GM23248 (cell line): ENCODE measurements at regions not wholly inside any gene's neighbourhood (a gene's known extent, or its start where the extent isn't known, plus 50 kb on each side); places are given as distances from the start of the nearest gene placed in this dataset.

Experiments
- DNase-seq: peaks from one replicate; pipeline ENCODE4 v3.0.0-alpha.2; 2015
- H2AFZ ChIP-seq: fragments of 200-600 bp; sonication (generic); 2 replicates; pipeline ENCODE4 v1.6.1; 2016; ENCODE audit warnings: antibody characterized with exemption
- H3F3A ChIP-seq: fragments of 200-600 bp; sonication (generic); 2 replicates; pipeline ENCODE4 v1.6.1; 2016; ENCODE audit warnings: mild to moderate bottlenecking, antibody characterized with exemption, mixed run types; ENCODE audit not compliant: insufficient read depth
- H3K27ac ChIP-seq: fragments of 200-600 bp; sonication (generic); 2 replicates; pipeline ENCODE4 v1.5.1; 2016; ENCODE audit warnings: mild to moderate bottlenecking
- H3K27me3 ChIP-seq: fragments of 200-600 bp; sonication (generic); replicated peaks from 2 replicates; pipeline ENCODE4 v1.6.1; 2016; ENCODE audit warnings: mild to moderate bottlenecking; ENCODE audit not compliant: insufficient read depth
- H3K36me3 ChIP-seq: fragments of 200-600 bp; sonication (generic); 2 replicates; pipeline ENCODE4 v1.6.1; 2016; ENCODE audit warnings: low read depth, mild to moderate bottlenecking
- H3K4me1 ChIP-seq: fragments of 200-600 bp; sonication (generic); 2 replicates; pipeline ENCODE4 v1.6.1; 2016; ENCODE audit warnings: mild to moderate bottlenecking; ENCODE audit not compliant: insufficient read depth
- H3K4me2 ChIP-seq: fragments of 200-600 bp; sonication (generic); one replicate; pipeline ENCODE4 v1.6.1; 2016; ENCODE audit warnings: mild to moderate bottlenecking; ENCODE audit not compliant: unreplicated experiment
- H3K4me3 ChIP-seq: fragments of 200-600 bp; sonication (generic); 2 replicates; pipeline ENCODE4 v1.5.1; 2016; ENCODE audit warnings: mild to moderate bottlenecking
- H3K79me2 ChIP-seq: fragments of 200-600 bp; sonication (generic); 2 replicates; pipeline ENCODE4 v1.6.1; 2016; ENCODE audit warnings: mild to moderate bottlenecking; ENCODE audit not compliant: insufficient read depth
- H3K9ac ChIP-seq: fragments of 200-600 bp; sonication (generic); 2 replicates; pipeline ENCODE4 v1.6.1; 2016; ENCODE audit warnings: mild to moderate bottlenecking
- H3K9me2 ChIP-seq: fragments of 200-600 bp; sonication (generic); 2 replicates; pipeline ENCODE4 v1.6.1; 2016; ENCODE audit warnings: mixed run types, mild to moderate bottlenecking, moderate library complexity; ENCODE audit not compliant: insufficient read depth
- H3K9me3 ChIP-seq: fragments of 200-600 bp; sonication (generic); one replicate; pipeline ENCODE4 v1.6.1; 2017; ENCODE audit warnings: low read depth
- H4K20me1 ChIP-seq: fragments of 200-600 bp; sonication (generic); 2 replicates; pipeline ENCODE4 v1.6.0; 2016; ENCODE audit not compliant: insufficient read depth
- EZH2 ChIP-seq: fragments of 200-600 bp; sonication (generic); IDR thresholded peaks from 2 replicates; pipeline ENCODE4 v1.6.1; 2018; ENCODE audit warnings: antibody characterized with exemption, mild to moderate bottlenecking; ENCODE audit not compliant: insufficient read depth, poor library complexity, severe bottlenecking
- EZH2phosphoT487 ChIP-seq: fragments of 200-600 bp; sonication (generic); IDR thresholded peaks from 2 replicates; pipeline ENCODE4 v1.6.1; 2018; ENCODE audit warnings: antibody characterized with exemption, moderate library complexity, mild to moderate bottlenecking, low read depth; ENCODE audit not compliant: insufficient read depth
- WGBS, 2 experiments: methylation state at CpG; one replicate each; pipeline ENCODE4 v1.1.6; 2015 to 2017; ENCODE audit warnings: low lambda C conversion rate in 2 of 2, low coverage in 1 of 2; ENCODE audit errors: missing lambda C conversion rate in 2 of 2; 5-methylcytosine and 5-hydroxymethylcytosine counted together
- in situ Hi-C: fragments of 300-500 bp; cut with MboI; formaldehyde crosslinking; loops from 2 replicates; pipeline ENCODE4 v1.15.0; 2020

DNA sequence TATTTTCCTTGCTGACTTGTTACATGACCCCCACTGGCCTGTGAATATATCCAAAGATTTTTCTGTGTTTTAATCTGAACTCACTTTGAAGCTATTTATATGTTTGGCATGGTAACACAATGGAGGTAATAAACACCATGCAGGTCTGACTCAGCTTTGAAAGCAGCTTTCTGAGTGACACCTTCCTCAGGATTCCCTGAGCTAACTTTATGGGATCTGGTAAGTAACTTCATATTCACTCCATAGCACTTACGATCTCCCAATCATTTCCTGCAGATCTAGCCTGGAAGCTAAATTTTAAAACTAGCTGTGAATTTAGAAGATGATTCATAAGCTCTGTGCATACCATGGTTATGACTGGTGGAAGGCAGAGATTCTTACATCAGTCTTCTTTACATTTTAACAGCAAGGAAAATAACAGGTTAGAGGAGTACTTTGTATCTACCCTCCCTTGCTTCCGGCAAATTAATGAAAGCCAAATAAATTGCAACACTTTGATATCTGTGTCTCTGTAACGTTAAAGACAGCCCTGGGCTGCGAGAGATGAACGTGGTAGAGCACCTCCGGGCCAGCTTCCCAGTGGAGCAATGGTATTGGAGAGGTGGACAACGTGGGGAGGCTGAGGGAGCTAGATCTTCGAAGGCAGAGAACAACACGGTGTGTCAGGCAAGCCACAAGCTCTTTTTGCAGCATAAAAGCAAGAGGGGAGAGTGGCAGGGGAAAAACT lies 170.2 kb upstream of the KLF14 start:
- Histone ChIP-seq H3K9me2 (no peaks in the 10 kb centered on the region), H3K4me1 (peaks cover 83% of the 10 kb centered on the region), H3K36me3 (peaks cover 75% of the 10 kb centered on the region), H3K27ac (peak overlapping the region; percentile 98), H4K20me1 (peaks cover 12% of the 10 kb centered on the region; the same call in 1 of the 2 replicates), H3K4me3 (peak overlapping the region; percentile 99), H3K27me3 (no peaks in the 10 kb centered on the region), H3K4me2 (peak overlapping the region; percentile 94), H3K9me3 (no peaks in the 10 kb centered on the region), H2AFZ (no peak overlapping the region), H3F3A (peaks cover 92% of the 10 kb centered on the region), H3K79me2 (peaks cover 98% of the 10 kb centered on the region), H3K9ac (peak overlapping the region; percentile 100)
- no peak for TF ChIP-seq EZH2phosphoT487
- TF ChIP-seq EZH2, result no peak
- 7 to 13% methylated on average over 9 of the region's 9 CpGs for WGBS, 2 experiments
- in situ Hi-C loops, result no loop called here
- peak; percentile 93 for DNase-seq

- H2AFZ ChIP-seq, result no peak overlapping the region
- DNase-seq, result peak; percentile 30
- TF ChIP-seq EZH2 (no peak), EZH2phosphoT487 (no peak)
- no peaks in the 10 kb centered on the region for H3K9me2 ChIP-seq
- H3K9ac ChIP-seq, result peak overlapping the region; percentile 100
- H3K4me3 ChIP-seq, result peak overlapping the region; percentile 99
- 67 to 68% methylated on average over 5 of the region's 5 CpGs for WGBS, 2 experiments
- H3K4me2 ChIP-seq, result peak overlapping the region; percentile 94
- H3K79me2 ChIP-seq, result peaks cover 98% of the 10 kb centered on the region
- in situ Hi-C loops, result no loop called here
- H3K27ac ChIP-seq, result peak overlapping the region; percentile 98
- no peaks in the 10 kb centered on the region for H3K9me3 ChIP-seq
- peaks cover 92% of the 10 kb centered on the region for H3F3A ChIP-seq
- H3K4me1 ChIP-seq, result peaks cover 77% of the 10 kb centered on the region
- peaks cover 11% of the 10 kb centered on the region; the same call in 1 of the 2 replicates for H4K20me1 ChIP-seq
- no peaks in the 10 kb centered on the region for H3K27me3 ChIP-seq
- peaks cover 71% of the 10 kb centered on the region for H3K36me3 ChIP-seq
These were observed 170.8 kb upstream of the KLF14 start for GRCh38 chr7:130904792-130905191.

GRCh38 chr7:130906575-130906974 lies 172.6 kb upstream of the KLF14 start:
- no peak for TF ChIP-seq EZH2phosphoT487
- TF ChIP-seq EZH2, result no peak
- H3K9ac ChIP-seq, result peak overlapping the region; percentile 100
- peaks cover 60% of the 10 kb centered on the region for H3K4me1 ChIP-seq
- no peaks in the 10 kb centered on the region; the same call in 1 of the 2 replicates for H4K20me1 ChIP-seq
- peaks cover 95% of the 10 kb centered on the region for H3F3A ChIP-seq
- in situ Hi-C loops, result no loop called here
- peaks cover 98% of the 10 kb centered on the region for H3K79me2 ChIP-seq
- H3K27ac ChIP-seq, result peak overlapping the region; percentile 98
- H3K9me2 ChIP-seq, result no peaks in the 10 kb centered on the region
- H3K4me2 ChIP-seq, result peak overlapping the region; percentile 94
- H2AFZ ChIP-seq, result no peak overlapping the region
- peak overlapping the region; percentile 99 for H3K4me3 ChIP-seq
- peaks cover 78% of the 10 kb centered on the region for H3K36me3 ChIP-seq
- DNase-seq, result no peak
- no peaks in the 10 kb centered on the region for H3K9me3 ChIP-seq
- no peaks in the 10 kb centered on the region for H3K27me3 ChIP-seq
- WGBS, 2 experiments, result 90 to 100% methylated on average over 1 of the region's 1 CpG

GRCh38 chr7:130907439-130907838 lies 173.4 kb upstream of the KLF14 start:
- H4K20me1 ChIP-seq, result no peaks in the 10 kb centered on the region; the same call in 1 of the 2 replicates
- H3K27ac ChIP-seq, result peak overlapping the region; percentile 98
- in situ Hi-C loops, result no loop called here
- TF ChIP-seq EZH2 (no peak), EZH2phosphoT487 (no peak)
- peaks cover 74% of the 10 kb centered on the region for H3K36me3 ChIP-seq
- peaks cover 98% of the 10 kb centered on the region for H3K79me2 ChIP-seq
- H3K9me3 ChIP-seq, result no peaks in the 10 kb centered on the region
- peaks cover 52% of the 10 kb centered on the region for H3K4me1 ChIP-seq
- no peaks in the 10 kb centered on the region for H3K27me3 ChIP-seq
- H3F3A ChIP-seq, result peaks cover 95% of the 10 kb centered on the region
- no peak overlapping the region for H2AFZ ChIP-seq
- peak overlapping the region; percentile 100 for H3K9ac ChIP-seq
- 68 to 74% methylated on average over 4 of the region's 4 CpGs for WGBS, 2 experiments
- H3K4me3 ChIP-seq, result peak overlapping the region; percentile 99
- no peak for DNase-seq
- H3K9me2 ChIP-seq, result no peaks in the 10 kb centered on the region
- peak overlapping the region; percentile 94 for H3K4me2 ChIP-seq
